ENCODE measurements at regions not wholly inside any gene's neighbourhood (a gene's known extent, or its start where the extent isn't known, plus 50 kb on each side); places are given as distances from the start of the nearest gene placed in this dataset.
"Not testable (repeated sequence)": the region's sequence is repeated elsewhere in the genome, so short reads cannot be mapped to it uniquely, and the experiment has no call there.

GRCh38 chr2:101645886-101646285 lies 51.6 kb upstream of the MAP4K4 start:
- not testable (repeated sequence) for DNase-seq (ENCODE audit: low spot score)

- no peak for DNase-seq (ENCODE audit: low spot score)
These were observed 52.6 kb upstream of the MAP4K4 start for GRCh38 chr2:101644842-101645383.

GRCh38 chr2:101643004-101643524 lies 54.4 kb upstream of the MAP4K4 start:
- DNase-seq (ENCODE audit: low spot score) = no peak

GRCh38 chr2:101638817-101639605 lies 58.5 kb upstream of the MAP4K4 start:
- no peak for DNase-seq (ENCODE audit: low spot score)

- DNase-seq (ENCODE audit: low spot score) = no peak
These were observed 59.3 kb upstream of the MAP4K4 start for GRCh38 chr2:101638181-101638711.

GRCh38 chr2:101630224-101630949 lies 67.1 kb upstream of the MAP4K4 start:
- peak; percentile 55 for DNase-seq (ENCODE audit: low spot score)

- DNase-seq (ENCODE audit: low spot score) = no peak
These were observed 69.5 kb upstream of the MAP4K4 start for GRCh38 chr2:101628030-101628392.

GRCh38 chr2:101627285-101628029 lies 70.0 kb upstream of the MAP4K4 start:
- DNase-seq (ENCODE audit: low spot score) = no peak

- DNase-seq (ENCODE audit: low spot score) = not testable (repeated sequence)
These were observed 71.7 kb upstream of the MAP4K4 start for GRCh38 chr2:101625814-101626213.

GRCh38 chr2:101625387-101625786 lies 72.1 kb upstream of the MAP4K4 start:
- no peak for DNase-seq (ENCODE audit: low spot score)

- no peak for DNase-seq (ENCODE audit: low spot score)
These were observed 72.7 kb upstream of the MAP4K4 start for GRCh38 chr2:101624706-101625332.

GRCh38 chr2:101623031-101623521 lies 74.4 kb upstream of the MAP4K4 start:
- DNase-seq (ENCODE audit: low spot score) = no peak

GRCh38 chr2:101622210-101623030 lies 75.1 kb upstream of the MAP4K4 start:
- DNase-seq (ENCODE audit: low spot score) = no peak

GRCh38 chr2:101619191-101619591 lies 78.3 kb upstream of the MAP4K4 start:
- DNase-seq (ENCODE audit: low spot score) = no peak

GRCh38 chr2:101617796-101618195 lies 79.7 kb upstream of the MAP4K4 start:
- DNase-seq (ENCODE audit: low spot score) = no peak

- DNase-seq (ENCODE audit: low spot score) = no peak
These were observed 80.3 kb upstream of the MAP4K4 start for GRCh38 chr2:101617188-101617587.

- no peak for DNase-seq (ENCODE audit: low spot score)
These were observed 83.3 kb upstream of the MAP4K4 start for GRCh38 chr2:101614127-101614759.

- DNase-seq (ENCODE audit: low spot score) = no peak
These were observed 84.3 kb upstream of the MAP4K4 start for GRCh38 chr2:101613056-101613704.

GRCh38 chr2:101612019-101612418 lies 85.5 kb upstream of the MAP4K4 start:
- DNase-seq (ENCODE audit: low spot score) = no peak

Measured in LoVo (cell line).